ENCODE measurements at regions not wholly inside any gene's neighbourhood (a gene's known extent, or its start where the extent isn't known, plus 50 kb on each side); places are given as distances from the start of the nearest gene placed in this dataset.

GRCh38 chr9:32264170-32264864, 120.1 kb upstream of the ACO1 start (continued):
- TF ChIP-seq CTCF (IDR thresholded peaks at IDR 0.05 in 2 of 3, conservative IDR thresholded peaks at IDR 0.05 in 1 of 3; ENCODE audit: borderline replicate concordance in 1 of 3, insufficient read depth in 1 of 3, low read depth in 2 of 3, low read length in 2 of 3) (no peak), MAX (IDR thresholded peaks at IDR 0.05) (no peak), FOSL1 (IDR thresholded peaks at IDR 0.05; ENCODE audit: low read depth) (no peak), CBX3 (IDR thresholded peaks at IDR 0.05; ENCODE audit: low read depth) (no peak), EGR1 (IDR thresholded peaks at IDR 0.05; ENCODE audit: low read depth) (no peak)

GRCh38 chr9:32265037-32265436, 119.4 kb upstream of the ACO1 start:
- Histone ChIP-seq H2AFZ (ENCODE audit: low read depth, low read length, poor library complexity, severe bottlenecking) (no peak overlapping the region), H3K4me3 (replicated peaks in 1 of 2; ENCODE audit: low read depth in 1 of 2, low read length in 2 of 2) (no peak overlapping the region), H4K20me1 (ENCODE audit: insufficient read depth) (no peaks in the 10 kb centered on the region), H3K27me3 (ENCODE audit: insufficient read depth, low read length) (no peaks in the 10 kb centered on the region), H3K36me3 (ENCODE audit: control insufficient read depth in 1 of 2, insufficient read depth in 2 of 2, low read length in 2 of 2) (no peaks in the 10 kb centered on the region), H3K4me2 (ENCODE audit: low read length) (no peak overlapping the region), H3K79me2 (ENCODE audit: insufficient read depth, low read length) (no peaks in the 10 kb centered on the region), H3K27ac (ENCODE audit: low read depth, low read length) (no peak overlapping the region), H3K9ac (ENCODE audit: low read length) (no peak overlapping the region), H3K4me1 (ENCODE audit: control insufficient read depth in 1 of 2, insufficient read depth in 2 of 2, low read length in 2 of 2) (peaks cover 0 to 6% of the 10 kb centered on the region in 2 experiments; a peak in 2 of 4 replicates), H3K9me2 (ENCODE audit: insufficient read depth) (no peaks in the 10 kb centered on the region), H3K9me3 (ENCODE audit: control insufficient read depth in 1 of 2, insufficient read depth in 1 of 2, low read depth in 1 of 2, low read length in 2 of 2) (no peaks in the 10 kb centered on the region)
- ChIA-PET RAD21 (ENCODE audit: low non-redundant PET in 1 of 2, low total read pairs in 2 of 2, uncharacterized antibody in 2 of 2, unreplicated experiment in 2 of 2) (no interaction called here), POLR2A (no interaction called here), CTCF (no interaction called here)
- no peak for DNase-seq (ENCODE audit: low read depth, low spot score)
- intact Hi-C loops (cut with micrococcal nuclease) = no loop called here
- BruUV-seq (replicated peaks) = no TSS peak
- ATAC-seq = no peak
- no peak for TF ChIP-seq SIN3A (IDR thresholded peaks at IDR 0.05; ENCODE audit: low read depth)
- no peak for TF ChIP-seq SRF (IDR thresholded peaks at IDR 0.05; ENCODE audit: low read depth)
- TF ChIP-seq CTCF (IDR thresholded peaks at IDR 0.05 in 2 of 3, conservative IDR thresholded peaks at IDR 0.05 in 1 of 3; ENCODE audit: borderline replicate concordance in 1 of 3, insufficient read depth in 1 of 3, low read depth in 2 of 3, low read length in 2 of 3) = no peak
- TF ChIP-seq ZNF274 (IDR thresholded peaks at IDR 0.05; ENCODE audit: low read depth, low read length) = no peak
- no peak for TF ChIP-seq REST (IDR thresholded peaks at IDR 0.05; ENCODE audit: low read depth)
- no peak for TF ChIP-seq JUND (IDR thresholded peaks at IDR 0.05)
- TF ChIP-seq ELF1 (IDR thresholded peaks at IDR 0.05; ENCODE audit: borderline replicate concordance, low read depth) = no peak
- no peak for TF ChIP-seq EZH2 (IDR thresholded peaks at IDR 0.05)
- TF ChIP-seq POLR2AphosphoS5 (IDR thresholded peaks at IDR 0.05; ENCODE audit: low read depth, low read length) = no peak
- TF ChIP-seq ZBTB33 (IDR thresholded peaks at IDR 0.05; ENCODE audit: extremely low read depth, insufficient replicate concordance, low read length) = no peak
